PC-3 (cell line): ENCODE measurements at regions not wholly inside any gene's neighbourhood (a gene's known extent, or its start where the extent isn't known, plus 50 kb on each side); places are given as distances from the start of the nearest gene placed in this dataset.
"Not testable (repeated sequence)": the region's sequence is repeated elsewhere in the genome, so short reads cannot be mapped to it uniquely, and the experiment has no call there.

Source experiments
- EZH2 ChIP-seq: fragments of 300-600 bp; sonication (generic); IDR thresholded peaks from one replicate; pipeline ENCODE4 v1.6.1; 2017; ENCODE audit warnings: antibody characterized with exemption, mild to moderate bottlenecking, low read length; ENCODE audit not compliant: unreplicated experiment
- EZH2phosphoT487 ChIP-seq: fragments of 300-600 bp; sonication (generic); IDR thresholded peaks from 2 replicates; pipeline ENCODE4 v1.6.1; 2018; ENCODE audit warnings: mild to moderate bottlenecking, antibody characterized with exemption, low read length, borderline replicate concordance
- TF ChIP-seq, protein P1 (sequence below): fragments of 300-600 bp; sonication (generic); conservative IDR thresholded peaks from 2 replicates; pipeline ENCODE4 v1.5.1; 2017; ENCODE audit warnings: antibody characterized with exemption, low read depth, mild to moderate bottlenecking, low read length

- TF ChIP-seq, protein P1, sequence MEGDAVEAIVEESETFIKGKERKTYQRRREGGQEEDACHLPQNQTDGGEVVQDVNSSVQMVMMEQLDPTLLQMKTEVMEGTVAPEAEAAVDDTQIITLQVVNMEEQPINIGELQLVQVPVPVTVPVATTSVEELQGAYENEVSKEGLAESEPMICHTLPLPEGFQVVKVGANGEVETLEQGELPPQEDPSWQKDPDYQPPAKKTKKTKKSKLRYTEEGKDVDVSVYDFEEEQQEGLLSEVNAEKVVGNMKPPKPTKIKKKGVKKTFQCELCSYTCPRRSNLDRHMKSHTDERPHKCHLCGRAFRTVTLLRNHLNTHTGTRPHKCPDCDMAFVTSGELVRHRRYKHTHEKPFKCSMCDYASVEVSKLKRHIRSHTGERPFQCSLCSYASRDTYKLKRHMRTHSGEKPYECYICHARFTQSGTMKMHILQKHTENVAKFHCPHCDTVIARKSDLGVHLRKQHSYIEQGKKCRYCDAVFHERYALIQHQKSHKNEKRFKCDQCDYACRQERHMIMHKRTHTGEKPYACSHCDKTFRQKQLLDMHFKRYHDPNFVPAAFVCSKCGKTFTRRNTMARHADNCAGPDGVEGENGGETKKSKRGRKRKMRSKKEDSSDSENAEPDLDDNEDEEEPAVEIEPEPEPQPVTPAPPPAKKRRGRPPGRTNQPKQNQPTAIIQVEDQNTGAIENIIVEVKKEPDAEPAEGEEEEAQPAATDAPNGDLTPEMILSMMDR: not testable (repeated sequence)
- not testable (repeated sequence) for TF ChIP-seq EZH2phosphoT487, EZH2
Measured at GRCh38 chr5:85587806-85588205, 1029.9 kb upstream of the COX7C start.
